HCT116 (cell line): ENCODE measurements at regions not wholly inside any gene's neighbourhood (a gene's known extent, or its start where the extent isn't known, plus 50 kb on each side); places are given as distances from the start of the nearest gene placed in this dataset.

Source experiments
- ATAC-seq: fragments of 200-7000 bp; cut with Tn5 transposase; 2 replicates; pipeline ENCODE4 v1.9.1; 2020; ENCODE audit warnings: mild to moderate bottlenecking, moderate library complexity
- BruUV-seq: library from RNA; stranded (reverse); fragments of 400-500 nt; replicated peaks from 2 replicates; lab custom pipeline; 2021; lab: Mats Ljungman, UMichigan
- CTCF ChIA-PET: fragments of 300-600 bp; sonication (Branson Sonifier 250); formaldehyde crosslinking; loops from one replicate; lab custom pipeline; 2021; ENCODE audit warnings: antibody characterized with exemption; lab: Charles Lee
- POLR2A ChIA-PET: fragments of 300-600, 350-600 bp; sonication (Branson Sonifier 250); formaldehyde crosslinking; loops from one replicate; lab custom pipeline; 2021; ENCODE audit warnings: antibody characterized with exemption; lab: Charles Lee
- RAD21 ChIA-PET, 2 experiments: fragments of 300-600 bp; sonication (Branson Sonifier 250); formaldehyde crosslinking; loops; one replicate each; lab custom pipeline; 2023; ENCODE audit warnings: low total read pairs in 2 of 2; ENCODE audit not compliant: uncharacterized antibody in 2 of 2, unreplicated experiment in 2 of 2, low non-redundant PET in 1 of 2; lab: Charles Lee
- DNase-seq: peaks from one replicate; pipeline ENCODE4 v3.0.0-alpha.2; 2010; ENCODE audit warnings: low read depth, low spot score
- H2AFZ ChIP-seq: fragments of 200-600 bp; shearing (Covaris generic), sonication (generic); 2 replicates; pipeline ENCODE4 v1.6.1; 2017; ENCODE audit warnings: low read depth, mixed run types, mixed read lengths, antibody characterized with exemption, low read length; ENCODE audit not compliant: poor library complexity, severe bottlenecking
- H3K27ac ChIP-seq: 2 replicates; pipeline ENCODE4 v1.5.1; 2012; ENCODE audit warnings: low read depth, low read length
- H3K27me3 ChIP-seq: fragments of 200-600 bp; sonication (generic); 2 replicates; pipeline ENCODE4 v1.6.1; 2016; ENCODE audit warnings: mixed run types, low read length, mixed read lengths; ENCODE audit not compliant: insufficient read depth
- H3K36me3 ChIP-seq, 2 experiments: fragments of 200-500 bp in 1 of 2; fragments of 200-600 bp in 1 of 2; sonication (Bioruptor generic) in 1 of 2; sonication (generic) in 1 of 2; 2 replicates each; pipeline versions ENCODE4 v1.5.1 to v1.6.1; 2014 to 2016; ENCODE audit warnings: low read length in 2 of 2, inconsistent platforms in 1 of 2, mixed read lengths in 1 of 2, mixed run types in 1 of 2; ENCODE audit not compliant: insufficient read depth in 2 of 2, control insufficient read depth in 1 of 2
- H3K4me1 ChIP-seq, 2 experiments: fragments of 200-600 bp in 1 of 2; sonication (generic) in 1 of 2; 2 replicates each; pipeline versions ENCODE4 v1.5.1 to v1.6.1; 2012 to 2017; ENCODE audit warnings: low read length in 2 of 2, inconsistent platforms in 1 of 2, mild to moderate bottlenecking in 1 of 2, mixed read lengths in 1 of 2, mixed run types in 1 of 2, moderate library complexity in 1 of 2; ENCODE audit not compliant: insufficient read depth in 2 of 2, control insufficient read depth in 1 of 2
- H3K4me2 ChIP-seq: fragments of 200-600 bp; sonication (generic); 2 replicates; pipeline ENCODE4 v1.6.1; 2017; ENCODE audit warnings: mixed run types, low read length, mixed read lengths
- H3K4me3 ChIP-seq, 2 experiments: fragments of 200-600 bp in 1 of 2; sonication (generic) in 1 of 2; replicated peaks in 1 of 2; 2 replicates each; pipeline ENCODE4 v1.5.1; 2011 to 2016; ENCODE audit warnings: low read length in 2 of 2, control low read depth in 1 of 2, low read depth in 1 of 2, mild to moderate bottlenecking in 1 of 2, mixed read lengths in 1 of 2, mixed run types in 1 of 2
- H3K79me2 ChIP-seq: fragments of 200-600 bp; sonication (generic); 2 replicates; pipeline ENCODE4 v1.6.1; 2017; ENCODE audit warnings: mild to moderate bottlenecking, mixed run types, low read length, moderate library complexity, mixed read lengths; ENCODE audit not compliant: insufficient read depth
- H3K9ac ChIP-seq: fragments of 200-600 bp; sonication (generic); 2 replicates; pipeline ENCODE4 v1.6.1; 2016; ENCODE audit warnings: low read length, mixed read lengths
- H3K9me2 ChIP-seq: fragments of 200-600 bp; sonication (generic), shearing (Covaris generic); 2 replicates; pipeline ENCODE4 v1.6.1; 2017; ENCODE audit warnings: mixed run types, mild to moderate bottlenecking, moderate library complexity; ENCODE audit not compliant: insufficient read depth
- H3K9me3 ChIP-seq, 2 experiments: fragments of 200-500 bp in 1 of 2; fragments of 200-600 bp in 1 of 2; sonication (Bioruptor generic) in 1 of 2; sonication (generic) in 1 of 2; 2 replicates each; pipeline ENCODE4 v1.6.1; 2014 to 2017; ENCODE audit warnings: low read length in 2 of 2, mixed read lengths in 2 of 2, inconsistent platforms in 1 of 2, low read depth in 1 of 2, mild to moderate bottlenecking in 1 of 2, mixed run types in 1 of 2, moderate library complexity in 1 of 2; ENCODE audit not compliant: control insufficient read depth in 1 of 2, insufficient read depth in 1 of 2
- H4K20me1 ChIP-seq: fragments of 200-600 bp; sonication (generic), shearing (Covaris generic); 2 replicates; pipeline ENCODE4 v1.6.1; 2017; ENCODE audit warnings: mixed run types, mild to moderate bottlenecking, moderate library complexity; ENCODE audit not compliant: insufficient read depth
- CBX3 ChIP-seq: IDR thresholded peaks from 2 replicates; pipeline ENCODE4 v1.6.1; 2012; ENCODE audit warnings: low read depth
- ELF1 ChIP-seq: IDR thresholded peaks from 2 replicates; pipeline ENCODE4 v1.6.1; 2012; ENCODE audit warnings: low read depth, borderline replicate concordance
- JUND ChIP-seq: IDR thresholded peaks from 2 replicates; pipeline ENCODE4 v1.6.1; 2012
- POLR2A ChIP-seq: IDR thresholded peaks from 2 replicates; pipeline ENCODE4 v1.7.0; 2011; ENCODE audit warnings: borderline replicate concordance; ENCODE audit not compliant: insufficient read depth, insufficient read length; ENCODE audit errors: extremely low read depth
- RAD21 ChIP-seq: IDR thresholded peaks from 2 replicates; pipeline ENCODE4 v1.6.1; 2012; ENCODE audit warnings: low read depth, mild to moderate bottlenecking
- YY1 ChIP-seq: IDR thresholded peaks from 2 replicates; pipeline ENCODE4 v1.6.1; 2011; ENCODE audit warnings: low read length, low read depth, moderate library complexity, mild to moderate bottlenecking; ENCODE audit not compliant: insufficient replicate concordance; ENCODE audit errors: extremely low read depth
- ZFX ChIP-seq: fragments of 450-650 bp; IDR thresholded peaks from 2 replicates; pipeline ENCODE4 v1.6.1; 2017
- ZNF274 ChIP-seq: fragments of 200-500 bp; sonication (Bioruptor generic); IDR thresholded peaks from 2 replicates; pipeline ENCODE4 v1.6.1; 2014; ENCODE audit warnings: mild to moderate bottlenecking, low read depth, low read length, inconsistent platforms
- intact Hi-C: fragments of 100-400 bp; cut with micrococcal nuclease; formaldehyde crosslinking; loops from 2 replicates; pipeline ENCODE4 v1.10.0; 2022
- TF ChIP-seq, protein P1 (sequence below), 3 experiments: fragments of 200-600 bp in 1 of 3; sonication (generic) in 1 of 3; IDR thresholded peaks in 2 of 3; conservative IDR thresholded peaks in 1 of 3; 2 replicates each; pipeline ENCODE4 v1.5.1; 2012 to 2017; ENCODE audit warnings: low read depth in 2 of 3, low read length in 2 of 3, antibody characterized with exemption in 1 of 3, borderline replicate concordance in 1 of 3, control low read depth in 1 of 3, mild to moderate bottlenecking in 1 of 3, mixed read lengths in 1 of 3, mixed run types in 1 of 3, moderate library complexity in 1 of 3; ENCODE audit not compliant: insufficient read depth in 1 of 3

DNA sequence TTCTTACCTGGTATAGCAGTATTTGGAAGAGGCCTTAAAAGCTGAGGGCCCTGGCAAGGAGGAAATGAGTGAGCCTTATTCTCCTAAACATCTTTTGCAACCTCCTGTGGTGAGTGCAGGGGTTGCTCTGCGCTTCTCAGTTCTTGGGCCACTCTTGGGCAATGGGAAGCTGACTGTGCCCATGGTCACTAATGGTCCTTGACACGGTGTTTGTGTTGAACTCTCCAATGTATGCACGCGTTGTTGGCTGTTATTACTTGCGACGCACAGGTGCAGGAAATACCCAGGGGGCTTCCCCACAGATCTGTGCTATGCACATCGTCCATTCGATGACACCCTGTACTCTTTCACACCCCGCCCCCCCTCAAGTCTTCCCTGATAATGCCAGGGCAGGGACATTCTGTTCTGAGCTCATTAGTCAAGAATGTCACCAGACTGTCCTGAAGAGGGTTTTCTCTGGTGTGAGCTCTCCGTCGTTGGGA, 79.7 kb downstream of the EDN1 start:
- ATAC-seq (no peak), DNase-seq (no peak)
- Histone ChIP-seq H3K79me2 (no peaks in the 10 kb centered on the region), H2AFZ (no peak overlapping the region), H4K20me1 (no peaks in the 10 kb centered on the region), H3K9me2 (no peaks in the 10 kb centered on the region), H3K9me3 (no peaks in the 10 kb centered on the region), H3K4me1 (peaks cover 0 to 17% of the 10 kb centered on the region in 2 experiments; a peak in 3 of 4 replicates), H3K27me3 (no peaks in the 10 kb centered on the region), H3K9ac (no peak overlapping the region), H3K36me3 (no peaks in the 10 kb centered on the region), H3K4me2 (no peak overlapping the region), H3K27ac (no peak overlapping the region), H3K4me3 (no peak overlapping the region)
- BruUV-seq = no TSS peak
- RAD21 ChIA-PET = no interaction called here
- TF ChIP-seq ZFX = no peak
- no peak for TF ChIP-seq ZNF274
- TF ChIP-seq, protein P1, sequence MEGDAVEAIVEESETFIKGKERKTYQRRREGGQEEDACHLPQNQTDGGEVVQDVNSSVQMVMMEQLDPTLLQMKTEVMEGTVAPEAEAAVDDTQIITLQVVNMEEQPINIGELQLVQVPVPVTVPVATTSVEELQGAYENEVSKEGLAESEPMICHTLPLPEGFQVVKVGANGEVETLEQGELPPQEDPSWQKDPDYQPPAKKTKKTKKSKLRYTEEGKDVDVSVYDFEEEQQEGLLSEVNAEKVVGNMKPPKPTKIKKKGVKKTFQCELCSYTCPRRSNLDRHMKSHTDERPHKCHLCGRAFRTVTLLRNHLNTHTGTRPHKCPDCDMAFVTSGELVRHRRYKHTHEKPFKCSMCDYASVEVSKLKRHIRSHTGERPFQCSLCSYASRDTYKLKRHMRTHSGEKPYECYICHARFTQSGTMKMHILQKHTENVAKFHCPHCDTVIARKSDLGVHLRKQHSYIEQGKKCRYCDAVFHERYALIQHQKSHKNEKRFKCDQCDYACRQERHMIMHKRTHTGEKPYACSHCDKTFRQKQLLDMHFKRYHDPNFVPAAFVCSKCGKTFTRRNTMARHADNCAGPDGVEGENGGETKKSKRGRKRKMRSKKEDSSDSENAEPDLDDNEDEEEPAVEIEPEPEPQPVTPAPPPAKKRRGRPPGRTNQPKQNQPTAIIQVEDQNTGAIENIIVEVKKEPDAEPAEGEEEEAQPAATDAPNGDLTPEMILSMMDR (IDR thresholded peaks at IDR 0.05 in 2 of 3, conservative IDR thresholded peaks at IDR 0.05 in 1 of 3; ENCODE audit: borderline replicate concordance in 1 of 3, insufficient read depth in 1 of 3, low read depth in 2 of 3, low read length in 2 of 3) = no peak
- no peak for TF ChIP-seq POLR2A
- no peak for TF ChIP-seq CBX3
- no peak for TF ChIP-seq ELF1
- TF ChIP-seq YY1 = no peak
- no peak for TF ChIP-seq JUND
- no peak for TF ChIP-seq RAD21
- intact Hi-C loops = no loop called here
- CTCF ChIA-PET = interaction anchor here (1.5 kb wide), 1 partner anchor 112 kb away, joined by 3 read pairs; no protein-coding TSS in a partner anchor
- POLR2A ChIA-PET = no interaction called here
